NOMO-1 treated with dmso at 0.1 percent for 144 hours (cell line): ENCODE measurements at regions not wholly inside any gene's neighbourhood (a gene's known extent, or its start where the extent isn't known, plus 50 kb on each side); places are given as distances from the start of the nearest gene placed in this dataset.
"Not testable (repeated sequence)": the region's sequence is repeated elsewhere in the genome, so short reads cannot be mapped to it uniquely, and the experiment has no call there.

Experiments used
- DNase-seq: peaks from one replicate; lab custom pipeline; 2025; ENCODE audit not compliant: unreplicated experiment; lab: John Stamatoyannopoulos, UW

- no peak for DNase-seq
Measured at GRCh38 chr4:60723796-60724195, 476.3 kb upstream of the ADGRL3 start.

- no peak for DNase-seq
Measured at GRCh38 chr4:60724623-60725022, 475.5 kb upstream of the ADGRL3 start.

GRCh38 chr4:60726779-60727178, 473.3 kb upstream of the ADGRL3 start:
- DNase-seq, result no peak

GRCh38 chr4:60729194-60729593, 470.9 kb upstream of the ADGRL3 start:
- DNase-seq, result no peak

GRCh38 chr4:60729764-60730163, 470.4 kb upstream of the ADGRL3 start:
- not testable (repeated sequence) for DNase-seq

GRCh38 chr4:60737858-60738257, 462.3 kb upstream of the ADGRL3 start:
- DNase-seq, result no peak

GRCh38 chr4:60743654-60744053, 456.5 kb upstream of the ADGRL3 start:
- no peak for DNase-seq

- DNase-seq, result no peak
Measured at GRCh38 chr4:60744767-60745166, 455.4 kb upstream of the ADGRL3 start.

- DNase-seq, result no peak
Measured at GRCh38 chr4:60745800-60746571, 454.1 kb upstream of the ADGRL3 start.

GRCh38 chr4:60750962-60751361, 449.2 kb upstream of the ADGRL3 start:
- DNase-seq, result no peak

GRCh38 chr4:60757986-60758680, 442.0 kb upstream of the ADGRL3 start:
- no peak for DNase-seq

GRCh38 chr4:60759518-60760245, 440.4 kb upstream of the ADGRL3 start:
- no peak for DNase-seq

- DNase-seq, result no peak
Measured at GRCh38 chr4:60780874-60781273, 419.3 kb upstream of the ADGRL3 start.

- DNase-seq, result no peak
Measured at GRCh38 chr4:60790608-60791007, 409.5 kb upstream of the ADGRL3 start.

- no peak for DNase-seq
Measured at GRCh38 chr4:60794372-60794771, 405.8 kb upstream of the ADGRL3 start.

- DNase-seq, result no peak
Measured at GRCh38 chr4:60799214-60799613, 400.9 kb upstream of the ADGRL3 start.

- no peak for DNase-seq
Measured at GRCh38 chr4:60800701-60801100, 399.4 kb upstream of the ADGRL3 start.

GRCh38 chr4:60805500-60806313, 394.4 kb upstream of the ADGRL3 start:
- DNase-seq, result peak; percentile 1

- no peak for DNase-seq
Measured at GRCh38 chr4:60808726-60809485, 391.2 kb upstream of the ADGRL3 start.

- DNase-seq, result no peak
Measured at GRCh38 chr4:60809486-60809800, 390.7 kb upstream of the ADGRL3 start.
